ENCODE measurements at regions not wholly inside any gene's neighbourhood (a gene's known extent, or its start where the extent isn't known, plus 50 kb on each side); places are given as distances from the start of the nearest gene placed in this dataset.

DNA sequence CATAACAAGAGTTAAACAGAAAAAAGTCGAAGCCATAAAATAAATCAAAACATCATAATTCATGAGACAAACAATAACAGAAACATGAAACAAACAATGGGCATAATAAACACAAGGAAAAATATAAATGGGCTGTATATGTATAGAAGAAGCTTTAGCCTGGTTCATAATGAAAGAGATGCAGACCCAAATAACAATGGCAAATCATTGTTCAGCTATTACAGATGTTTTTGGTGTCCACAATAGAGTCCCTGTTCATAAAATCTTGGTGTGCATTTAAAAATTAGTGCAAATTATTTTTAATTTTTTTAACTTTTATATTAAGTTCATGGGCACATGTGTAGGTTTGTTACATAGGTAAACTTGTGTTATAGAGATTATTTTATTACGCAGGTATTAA, 1185.9 kb upstream of the B3GALT2 start:
- no peak for TF ChIP-seq POLR2A (IDR thresholded peaks at IDR 0.05)
- TF ChIP-seq, protein P1, sequence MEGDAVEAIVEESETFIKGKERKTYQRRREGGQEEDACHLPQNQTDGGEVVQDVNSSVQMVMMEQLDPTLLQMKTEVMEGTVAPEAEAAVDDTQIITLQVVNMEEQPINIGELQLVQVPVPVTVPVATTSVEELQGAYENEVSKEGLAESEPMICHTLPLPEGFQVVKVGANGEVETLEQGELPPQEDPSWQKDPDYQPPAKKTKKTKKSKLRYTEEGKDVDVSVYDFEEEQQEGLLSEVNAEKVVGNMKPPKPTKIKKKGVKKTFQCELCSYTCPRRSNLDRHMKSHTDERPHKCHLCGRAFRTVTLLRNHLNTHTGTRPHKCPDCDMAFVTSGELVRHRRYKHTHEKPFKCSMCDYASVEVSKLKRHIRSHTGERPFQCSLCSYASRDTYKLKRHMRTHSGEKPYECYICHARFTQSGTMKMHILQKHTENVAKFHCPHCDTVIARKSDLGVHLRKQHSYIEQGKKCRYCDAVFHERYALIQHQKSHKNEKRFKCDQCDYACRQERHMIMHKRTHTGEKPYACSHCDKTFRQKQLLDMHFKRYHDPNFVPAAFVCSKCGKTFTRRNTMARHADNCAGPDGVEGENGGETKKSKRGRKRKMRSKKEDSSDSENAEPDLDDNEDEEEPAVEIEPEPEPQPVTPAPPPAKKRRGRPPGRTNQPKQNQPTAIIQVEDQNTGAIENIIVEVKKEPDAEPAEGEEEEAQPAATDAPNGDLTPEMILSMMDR (IDR thresholded peaks at IDR 0.05): no peak

Measured in heart left ventricle (tissue), 13 donors.